ENCODE measurements at regions not wholly inside any gene's neighbourhood (a gene's known extent, or its start where the extent isn't known, plus 50 kb on each side); places are given as distances from the start of the nearest gene placed in this dataset.

GRCh38 chr3:151962352-151962751 is 88.9 kb downstream of the SUCNR1 start:
- no peak overlapping the region for H2AFZ ChIP-seq (ENCODE audit: insufficient read depth, low read length, poor library complexity)
- H3K9me3 ChIP-seq (ENCODE audit: insufficient read depth, low read depth, low read length), result peaks cover 2% of the 10 kb centered on the region
- H3K4ac ChIP-seq (ENCODE audit: low read depth, low read length), result no peak overlapping the region
- no peaks in the 10 kb centered on the region for H3K4me1 ChIP-seq (ENCODE audit: control insufficient read depth in 1 of 2, insufficient read depth in 2 of 2, low read length in 2 of 2)
- H3K14ac ChIP-seq (ENCODE audit: low read length), result no peak overlapping the region
- no peak overlapping the region for H4K8ac ChIP-seq (ENCODE audit: low read depth, low read length)
- H3K4me2 ChIP-seq (ENCODE audit: low read length), result no peak overlapping the region
- no peak overlapping the region for H2BK12ac ChIP-seq (ENCODE audit: low read length)
- no peaks in the 10 kb centered on the region for H3K79me1 ChIP-seq (ENCODE audit: low read length)
- no peak overlapping the region for H3K4me3 ChIP-seq (ENCODE audit: low read depth, low read length)
- no peak for DNase-seq
- no peak overlapping the region for H2AK5ac ChIP-seq (ENCODE audit: low read length)
- H4K12ac ChIP-seq (ENCODE audit: low read depth, low read length), result no peak overlapping the region
- WGBS (ENCODE audit: extremely low coverage, insufficient coverage, insufficient read length), result no CpG with 5 or more reads among the region's 1 CpG
- no peak overlapping the region for H2BK120ac ChIP-seq (ENCODE audit: insufficient read depth, low read length, poor library complexity)
- no peaks in the 10 kb centered on the region for H3K79me2 ChIP-seq (ENCODE audit: control insufficient read depth, insufficient read depth, low read length, poor library complexity)
- no peak overlapping the region for H3K18ac ChIP-seq (ENCODE audit: low read length)
- no peaks in the 10 kb centered on the region for H3K36me3 ChIP-seq (ENCODE audit: control insufficient read depth in 1 of 2, insufficient read depth in 2 of 2, low read length in 2 of 2)
- no peak overlapping the region for H4K91ac ChIP-seq (ENCODE audit: low read depth, low read length)
- no peak overlapping the region for H3K23ac ChIP-seq (ENCODE audit: low read length)
- H3K27me3 ChIP-seq (ENCODE audit: insufficient read depth, low read length), result no peaks in the 10 kb centered on the region
- no peak overlapping the region for H2BK5ac ChIP-seq (ENCODE audit: low read depth, low read length, poor library complexity)
- H3K9ac ChIP-seq (ENCODE audit: low read length), result no peak overlapping the region
- no peak overlapping the region for H3K27ac ChIP-seq (ENCODE audit: low read depth, low read length)

DNA sequence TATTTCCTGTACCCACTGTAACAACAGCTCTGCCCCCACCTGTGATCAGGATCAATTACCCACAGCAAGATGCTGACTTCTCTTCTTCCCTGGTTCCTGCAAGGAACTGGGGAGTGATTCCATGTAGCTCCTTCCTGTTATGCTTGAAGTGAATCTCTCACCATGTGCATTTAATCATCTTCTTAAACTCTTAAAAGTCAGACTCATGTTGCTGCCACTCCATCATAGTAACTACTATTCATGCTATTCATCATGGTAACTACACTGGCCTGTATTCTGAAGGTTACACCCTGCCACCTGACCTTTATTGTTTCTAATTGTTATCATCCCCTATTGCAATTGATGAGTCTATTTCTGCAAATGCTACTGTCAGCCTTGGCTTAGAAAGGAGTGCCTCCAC is 89.5 kb downstream of the SUCNR1 start:
- Histone ChIP-seq H3K79me2 (ENCODE audit: control insufficient read depth, insufficient read depth, low read length, poor library complexity) (no peaks in the 10 kb centered on the region), H3K36me3 (ENCODE audit: control insufficient read depth in 1 of 2, insufficient read depth in 2 of 2, low read length in 2 of 2) (no peaks in the 10 kb centered on the region), H2AK5ac (ENCODE audit: low read length) (no peak overlapping the region), H2BK5ac (ENCODE audit: low read depth, low read length, poor library complexity) (no peak overlapping the region), H3K4me3 (ENCODE audit: low read depth, low read length) (no peak overlapping the region), H3K23ac (ENCODE audit: low read length) (no peak overlapping the region), H3K4me2 (ENCODE audit: low read length) (no peak overlapping the region), H4K91ac (ENCODE audit: low read depth, low read length) (no peak overlapping the region), H3K27me3 (ENCODE audit: insufficient read depth, low read length) (no peaks in the 10 kb centered on the region), H3K27ac (ENCODE audit: low read depth, low read length) (no peak overlapping the region), H2AFZ (ENCODE audit: insufficient read depth, low read length, poor library complexity) (no peak overlapping the region), H3K4me1 (ENCODE audit: control insufficient read depth in 1 of 2, insufficient read depth in 2 of 2, low read length in 2 of 2) (no peaks in the 10 kb centered on the region), H3K79me1 (ENCODE audit: low read length) (no peaks in the 10 kb centered on the region), H3K9ac (ENCODE audit: low read length) (no peak overlapping the region), H2BK120ac (ENCODE audit: insufficient read depth, low read length, poor library complexity) (no peak overlapping the region), H4K8ac (ENCODE audit: low read depth, low read length) (no peak overlapping the region), H3K14ac (ENCODE audit: low read length) (no peak overlapping the region), H4K12ac (ENCODE audit: low read depth, low read length) (no peak overlapping the region), H2BK12ac (ENCODE audit: low read length) (no peak overlapping the region), H3K9me3 (ENCODE audit: insufficient read depth, low read depth, low read length) (peaks cover 2% of the 10 kb centered on the region), H3K4ac (ENCODE audit: low read depth, low read length) (no peak overlapping the region), H3K18ac (ENCODE audit: low read length) (no peak overlapping the region)
- DNase-seq, result no peak

GRCh38 chr3:151964743-151965142 is 91.3 kb downstream of the SUCNR1 start:
- DNase-seq, result no peak
- H3K4me2 ChIP-seq (ENCODE audit: low read length), result no peak overlapping the region
- H3K27me3 ChIP-seq (ENCODE audit: insufficient read depth, low read length), result no peaks in the 10 kb centered on the region
- H3K18ac ChIP-seq (ENCODE audit: low read length), result no peak overlapping the region
- H3K9ac ChIP-seq (ENCODE audit: low read length), result no peak overlapping the region
- H3K36me3 ChIP-seq (ENCODE audit: control insufficient read depth in 1 of 2, insufficient read depth in 2 of 2, low read length in 2 of 2), result no peaks in the 10 kb centered on the region
- H3K4me3 ChIP-seq (ENCODE audit: low read depth, low read length), result no peak overlapping the region
- no peak overlapping the region for H2AFZ ChIP-seq (ENCODE audit: insufficient read depth, low read length, poor library complexity)
- no peak overlapping the region for H3K27ac ChIP-seq (ENCODE audit: low read depth, low read length)
- no peak overlapping the region for H3K23ac ChIP-seq (ENCODE audit: low read length)
- H3K4ac ChIP-seq (ENCODE audit: low read depth, low read length), result no peak overlapping the region
- H2BK120ac ChIP-seq (ENCODE audit: insufficient read depth, low read length, poor library complexity), result no peak overlapping the region
- no peaks in the 10 kb centered on the region for H3K79me2 ChIP-seq (ENCODE audit: control insufficient read depth, insufficient read depth, low read length, poor library complexity)
- no peak overlapping the region for H2AK5ac ChIP-seq (ENCODE audit: low read length)
- H2BK5ac ChIP-seq (ENCODE audit: low read depth, low read length, poor library complexity), result no peak overlapping the region
- no peaks in the 10 kb centered on the region for H3K4me1 ChIP-seq (ENCODE audit: control insufficient read depth in 1 of 2, insufficient read depth in 2 of 2, low read length in 2 of 2)
- H4K12ac ChIP-seq (ENCODE audit: low read depth, low read length), result no peak overlapping the region
- H3K14ac ChIP-seq (ENCODE audit: low read length), result no peak overlapping the region
- H4K8ac ChIP-seq (ENCODE audit: low read depth, low read length), result no peak overlapping the region
- H2BK12ac ChIP-seq (ENCODE audit: low read length), result no peak overlapping the region
- WGBS (ENCODE audit: extremely low coverage, insufficient coverage, insufficient read length), result no CpG with 5 or more reads among the region's 1 CpG
- H3K79me1 ChIP-seq (ENCODE audit: low read length), result no peaks in the 10 kb centered on the region
- H4K91ac ChIP-seq (ENCODE audit: low read depth, low read length), result no peak overlapping the region
- H3K9me3 ChIP-seq (ENCODE audit: insufficient read depth, low read depth, low read length), result peaks cover 2% of the 10 kb centered on the region

DNA sequence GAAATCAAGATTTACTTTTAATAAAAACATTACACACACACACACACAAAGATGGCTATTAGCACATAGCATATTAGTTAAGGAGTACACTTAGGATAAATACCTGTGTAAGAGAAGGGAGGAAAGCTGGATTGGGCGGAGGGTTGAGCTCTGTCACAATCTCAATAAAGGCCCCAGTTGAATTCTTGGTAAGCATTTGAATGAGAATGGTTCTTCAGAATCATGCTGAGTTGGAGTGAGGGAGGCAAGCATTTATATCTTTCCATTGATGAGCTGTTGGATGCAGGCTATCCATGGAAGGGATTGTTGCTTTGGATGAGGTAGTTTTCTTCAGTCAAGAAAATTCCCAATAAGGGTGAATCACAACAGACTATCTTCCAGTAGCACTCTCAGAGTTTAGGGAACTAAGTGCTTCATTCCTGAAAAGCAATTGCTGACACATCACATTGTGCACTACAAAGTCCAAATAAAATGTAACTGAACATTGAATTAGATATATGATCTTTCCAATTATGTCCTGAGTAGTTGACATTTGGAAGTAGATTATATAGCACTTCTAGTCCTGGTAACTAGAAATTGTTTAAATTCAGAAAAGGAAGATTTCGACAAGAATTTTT is 95.7 kb downstream of the SUCNR1 start:
- no peak overlapping the region for H4K8ac ChIP-seq (ENCODE audit: low read depth, low read length)
- no peaks in the 10 kb centered on the region for H3K36me3 ChIP-seq (ENCODE audit: control insufficient read depth in 1 of 2, insufficient read depth in 2 of 2, low read length in 2 of 2)
- no peak overlapping the region for H3K23ac ChIP-seq (ENCODE audit: low read length)
- no peak overlapping the region for H3K4me2 ChIP-seq (ENCODE audit: low read length)
- no peak overlapping the region for H2AK5ac ChIP-seq (ENCODE audit: low read length)
- H3K79me2 ChIP-seq (ENCODE audit: control insufficient read depth, insufficient read depth, low read length, poor library complexity), result no peaks in the 10 kb centered on the region
- peaks cover 3% of the 10 kb centered on the region for H3K79me1 ChIP-seq (ENCODE audit: low read length)
- no peak overlapping the region for H2BK120ac ChIP-seq (ENCODE audit: insufficient read depth, low read length, poor library complexity)
- no peak overlapping the region for H3K4me3 ChIP-seq (ENCODE audit: low read depth, low read length)
- H4K91ac ChIP-seq (ENCODE audit: low read depth, low read length), result no peak overlapping the region
- WGBS (ENCODE audit: extremely low coverage, insufficient coverage, insufficient read length), result no CpG with 5 or more reads among the region's 2 CpGs
- H3K18ac ChIP-seq (ENCODE audit: low read length), result no peak overlapping the region
- no peak overlapping the region for H4K12ac ChIP-seq (ENCODE audit: low read depth, low read length)
- H3K14ac ChIP-seq (ENCODE audit: low read length), result no peak overlapping the region
- H2BK12ac ChIP-seq (ENCODE audit: low read length), result no peak overlapping the region
- H3K27me3 ChIP-seq (ENCODE audit: insufficient read depth, low read length), result no peaks in the 10 kb centered on the region
- H3K9me3 ChIP-seq (ENCODE audit: insufficient read depth, low read depth, low read length), result peaks cover 2% of the 10 kb centered on the region
- H2BK5ac ChIP-seq (ENCODE audit: low read depth, low read length, poor library complexity), result no peak overlapping the region
- H3K4ac ChIP-seq (ENCODE audit: low read depth, low read length), result no peak overlapping the region
- H2AFZ ChIP-seq (ENCODE audit: insufficient read depth, low read length, poor library complexity), result no peak overlapping the region
- H3K9ac ChIP-seq (ENCODE audit: low read length), result no peak overlapping the region
- peaks cover 0 to 1% of the 10 kb centered on the region in 2 experiments for H3K4me1 ChIP-seq (ENCODE audit: control insufficient read depth in 1 of 2, insufficient read depth in 2 of 2, low read length in 2 of 2)
- H3K27ac ChIP-seq (ENCODE audit: low read depth, low read length), result no peak overlapping the region
- DNase-seq, result no peak

All from trophoblast cell (in vitro differentiated cells and primary cell).